ENCODE measurements at regions not wholly inside any gene's neighbourhood (a gene's known extent, or its start where the extent isn't known, plus 50 kb on each side); places are given as distances from the start of the nearest gene placed in this dataset.

DNA sequence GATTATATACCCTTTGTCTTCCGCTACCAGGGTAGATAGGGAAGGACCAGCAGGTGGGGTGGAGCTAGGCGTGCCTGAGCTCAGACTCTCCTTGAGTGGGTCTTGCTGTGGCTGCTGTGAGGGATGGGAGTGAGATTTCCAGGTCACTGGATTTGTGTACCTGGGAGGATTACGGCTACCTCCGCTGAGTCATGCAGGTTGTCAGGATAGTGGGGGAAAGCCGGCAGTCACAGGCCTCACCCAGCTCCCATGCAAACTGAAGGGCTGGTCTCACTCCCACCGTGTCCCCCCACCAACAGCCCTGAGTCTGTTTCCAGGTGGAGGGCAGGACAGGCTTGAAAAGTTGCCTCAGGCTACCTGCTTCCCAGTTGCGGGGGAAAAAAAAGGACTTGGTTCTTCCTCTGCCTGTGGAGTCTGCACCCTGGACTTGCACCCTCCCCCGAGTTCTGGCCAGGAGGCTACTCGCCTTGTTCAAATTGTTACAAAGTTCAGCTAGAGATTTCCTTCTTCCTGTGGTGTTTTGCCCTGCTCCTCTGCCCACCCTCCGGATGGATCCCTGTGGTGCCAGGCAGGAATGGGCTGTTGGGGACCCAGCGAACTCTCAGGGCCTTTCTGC, 268.3 kb downstream of the VAPA start:
- no peaks in the 10 kb centered on the region for H3K79me2 ChIP-seq (ENCODE audit: insufficient read depth, low read length)
- BruUV-seq (replicated peaks) = no TSS peak
- H3K9me2 ChIP-seq (ENCODE audit: insufficient read depth) = 0 out of 2 replicates have a peak, but pooled peaks cover 3% of the 10 kb centered on the region
- no peak overlapping the region for H3K4me3 ChIP-seq (replicated peaks in 1 of 2; ENCODE audit: low read depth in 1 of 2, low read length in 2 of 2)
- no peaks in the 10 kb centered on the region for H3K36me3 ChIP-seq (ENCODE audit: control insufficient read depth in 1 of 2, insufficient read depth in 2 of 2, low read length in 2 of 2)
- no peak for ATAC-seq
- no peak overlapping the region for H3K4me2 ChIP-seq (ENCODE audit: low read length)
- ChIA-PET POLR2A (no interaction called here), CTCF (no interaction called here), RAD21 (ENCODE audit: low non-redundant PET in 1 of 2, low total read pairs in 2 of 2, uncharacterized antibody in 2 of 2, unreplicated experiment in 2 of 2) (no interaction called here)
- H3K27me3 ChIP-seq (ENCODE audit: insufficient read depth, low read length) = 0 out of 2 replicates have a peak, but pooled peaks cover 4% of the 10 kb centered on the region
- no peaks in the 10 kb centered on the region for H3K9me3 ChIP-seq (ENCODE audit: control insufficient read depth in 1 of 2, insufficient read depth in 1 of 2, low read depth in 1 of 2, low read length in 2 of 2)
- DNase-seq (ENCODE audit: low read depth, low spot score) = no peak
- TF ChIP-seq, protein P1, sequence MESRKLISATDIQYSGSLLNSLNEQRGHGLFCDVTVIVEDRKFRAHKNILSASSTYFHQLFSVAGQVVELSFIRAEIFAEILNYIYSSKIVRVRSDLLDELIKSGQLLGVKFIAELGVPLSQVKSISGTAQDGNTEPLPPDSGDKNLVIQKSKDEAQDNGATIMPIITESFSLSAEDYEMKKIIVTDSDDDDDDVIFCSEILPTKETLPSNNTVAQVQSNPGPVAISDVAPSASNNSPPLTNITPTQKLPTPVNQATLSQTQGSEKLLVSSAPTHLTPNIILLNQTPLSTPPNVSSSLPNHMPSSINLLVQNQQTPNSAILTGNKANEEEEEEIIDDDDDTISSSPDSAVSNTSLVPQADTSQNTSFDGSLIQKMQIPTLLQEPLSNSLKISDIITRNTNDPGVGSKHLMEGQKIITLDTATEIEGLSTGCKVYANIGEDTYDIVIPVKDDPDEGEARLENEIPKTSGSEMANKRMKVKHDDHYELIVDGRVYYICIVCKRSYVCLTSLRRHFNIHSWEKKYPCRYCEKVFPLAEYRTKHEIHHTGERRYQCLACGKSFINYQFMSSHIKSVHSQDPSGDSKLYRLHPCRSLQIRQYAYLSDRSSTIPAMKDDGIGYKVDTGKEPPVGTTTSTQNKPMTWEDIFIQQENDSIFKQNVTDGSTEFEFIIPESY (IDR thresholded peaks at IDR 0.05; ENCODE audit: extremely low read depth, insufficient replicate concordance, low read length) = no peak
- TF ChIP-seq FOSL1 (IDR thresholded peaks at IDR 0.05; ENCODE audit: low read depth) = no peak
- TF ChIP-seq POLR2A (IDR thresholded peaks at IDR 0.05; ENCODE audit: borderline replicate concordance, extremely low read depth, insufficient read depth, insufficient read length) = no peak
- TF ChIP-seq SIN3A (IDR thresholded peaks at IDR 0.05; ENCODE audit: low read depth) = no peak
- TF ChIP-seq CBX3 (IDR thresholded peaks at IDR 0.05; ENCODE audit: low read depth) = no peak
- TF ChIP-seq, protein P2, sequence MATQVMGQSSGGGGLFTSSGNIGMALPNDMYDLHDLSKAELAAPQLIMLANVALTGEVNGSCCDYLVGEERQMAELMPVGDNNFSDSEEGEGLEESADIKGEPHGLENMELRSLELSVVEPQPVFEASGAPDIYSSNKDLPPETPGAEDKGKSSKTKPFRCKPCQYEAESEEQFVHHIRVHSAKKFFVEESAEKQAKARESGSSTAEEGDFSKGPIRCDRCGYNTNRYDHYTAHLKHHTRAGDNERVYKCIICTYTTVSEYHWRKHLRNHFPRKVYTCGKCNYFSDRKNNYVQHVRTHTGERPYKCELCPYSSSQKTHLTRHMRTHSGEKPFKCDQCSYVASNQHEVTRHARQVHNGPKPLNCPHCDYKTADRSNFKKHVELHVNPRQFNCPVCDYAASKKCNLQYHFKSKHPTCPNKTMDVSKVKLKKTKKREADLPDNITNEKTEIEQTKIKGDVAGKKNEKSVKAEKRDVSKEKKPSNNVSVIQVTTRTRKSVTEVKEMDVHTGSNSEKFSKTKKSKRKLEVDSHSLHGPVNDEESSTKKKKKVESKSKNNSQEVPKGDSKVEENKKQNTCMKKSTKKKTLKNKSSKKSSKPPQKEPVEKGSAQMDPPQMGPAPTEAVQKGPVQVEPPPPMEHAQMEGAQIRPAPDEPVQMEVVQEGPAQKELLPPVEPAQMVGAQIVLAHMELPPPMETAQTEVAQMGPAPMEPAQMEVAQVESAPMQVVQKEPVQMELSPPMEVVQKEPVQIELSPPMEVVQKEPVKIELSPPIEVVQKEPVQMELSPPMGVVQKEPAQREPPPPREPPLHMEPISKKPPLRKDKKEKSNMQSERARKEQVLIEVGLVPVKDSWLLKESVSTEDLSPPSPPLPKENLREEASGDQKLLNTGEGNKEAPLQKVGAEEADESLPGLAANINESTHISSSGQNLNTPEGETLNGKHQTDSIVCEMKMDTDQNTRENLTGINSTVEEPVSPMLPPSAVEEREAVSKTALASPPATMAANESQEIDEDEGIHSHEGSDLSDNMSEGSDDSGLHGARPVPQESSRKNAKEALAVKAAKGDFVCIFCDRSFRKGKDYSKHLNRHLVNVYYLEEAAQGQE (IDR thresholded peaks at IDR 0.05; ENCODE audit: low read depth) = no peak
- no peak for TF ChIP-seq EZH2phosphoT487 (IDR thresholded peaks at IDR 0.05; ENCODE audit: borderline replicate concordance)
- TF ChIP-seq RAD21 (IDR thresholded peaks at IDR 0.05; ENCODE audit: low read depth) = no peak
- TF ChIP-seq EGR1 (IDR thresholded peaks at IDR 0.05; ENCODE audit: low read depth) = no peak
- TF ChIP-seq TCF7L2 (IDR thresholded peaks at IDR 0.05; ENCODE audit: borderline replicate concordance, extremely low read depth, insufficient read depth, insufficient read length) = no peak
- TF ChIP-seq POLR2AphosphoS5 (IDR thresholded peaks at IDR 0.05; ENCODE audit: low read depth, low read length) = no peak
- TF ChIP-seq, protein P3, sequence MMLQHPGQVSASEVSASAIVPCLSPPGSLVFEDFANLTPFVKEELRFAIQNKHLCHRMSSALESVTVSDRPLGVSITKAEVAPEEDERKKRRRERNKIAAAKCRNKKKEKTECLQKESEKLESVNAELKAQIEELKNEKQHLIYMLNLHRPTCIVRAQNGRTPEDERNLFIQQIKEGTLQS (IDR thresholded peaks at IDR 0.05) = no peak
- TF ChIP-seq, protein P4, sequence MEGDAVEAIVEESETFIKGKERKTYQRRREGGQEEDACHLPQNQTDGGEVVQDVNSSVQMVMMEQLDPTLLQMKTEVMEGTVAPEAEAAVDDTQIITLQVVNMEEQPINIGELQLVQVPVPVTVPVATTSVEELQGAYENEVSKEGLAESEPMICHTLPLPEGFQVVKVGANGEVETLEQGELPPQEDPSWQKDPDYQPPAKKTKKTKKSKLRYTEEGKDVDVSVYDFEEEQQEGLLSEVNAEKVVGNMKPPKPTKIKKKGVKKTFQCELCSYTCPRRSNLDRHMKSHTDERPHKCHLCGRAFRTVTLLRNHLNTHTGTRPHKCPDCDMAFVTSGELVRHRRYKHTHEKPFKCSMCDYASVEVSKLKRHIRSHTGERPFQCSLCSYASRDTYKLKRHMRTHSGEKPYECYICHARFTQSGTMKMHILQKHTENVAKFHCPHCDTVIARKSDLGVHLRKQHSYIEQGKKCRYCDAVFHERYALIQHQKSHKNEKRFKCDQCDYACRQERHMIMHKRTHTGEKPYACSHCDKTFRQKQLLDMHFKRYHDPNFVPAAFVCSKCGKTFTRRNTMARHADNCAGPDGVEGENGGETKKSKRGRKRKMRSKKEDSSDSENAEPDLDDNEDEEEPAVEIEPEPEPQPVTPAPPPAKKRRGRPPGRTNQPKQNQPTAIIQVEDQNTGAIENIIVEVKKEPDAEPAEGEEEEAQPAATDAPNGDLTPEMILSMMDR (IDR thresholded peaks at IDR 0.05 in 2 of 3, conservative IDR thresholded peaks at IDR 0.05 in 1 of 3; ENCODE audit: borderline replicate concordance in 1 of 3, insufficient read depth in 1 of 3, low read depth in 2 of 3, low read length in 2 of 3) = no peak
- TF ChIP-seq ZFX (IDR thresholded peaks at IDR 0.05) = no peak
- H4K20me1 ChIP-seq (ENCODE audit: insufficient read depth) = no peaks in the 10 kb centered on the region
- no peaks in the 10 kb centered on the region; a peak in 1 of 4 replicates for H3K4me1 ChIP-seq (ENCODE audit: control insufficient read depth in 1 of 2, insufficient read depth in 2 of 2, low read length in 2 of 2)
- H2AFZ ChIP-seq (ENCODE audit: low read depth, low read length, poor library complexity, severe bottlenecking) = no peak overlapping the region
- no peak overlapping the region for H3K27ac ChIP-seq (ENCODE audit: low read depth, low read length)
- intact Hi-C loops (cut with micrococcal nuclease) = no loop called here
- H3K9ac ChIP-seq (ENCODE audit: low read length) = no peak overlapping the region

All from HCT116 (cell line).